ENCODE measurements at regions not wholly inside any gene's neighbourhood (a gene's known extent, or its start where the extent isn't known, plus 50 kb on each side); places are given as distances from the start of the nearest gene placed in this dataset.

DNA sequence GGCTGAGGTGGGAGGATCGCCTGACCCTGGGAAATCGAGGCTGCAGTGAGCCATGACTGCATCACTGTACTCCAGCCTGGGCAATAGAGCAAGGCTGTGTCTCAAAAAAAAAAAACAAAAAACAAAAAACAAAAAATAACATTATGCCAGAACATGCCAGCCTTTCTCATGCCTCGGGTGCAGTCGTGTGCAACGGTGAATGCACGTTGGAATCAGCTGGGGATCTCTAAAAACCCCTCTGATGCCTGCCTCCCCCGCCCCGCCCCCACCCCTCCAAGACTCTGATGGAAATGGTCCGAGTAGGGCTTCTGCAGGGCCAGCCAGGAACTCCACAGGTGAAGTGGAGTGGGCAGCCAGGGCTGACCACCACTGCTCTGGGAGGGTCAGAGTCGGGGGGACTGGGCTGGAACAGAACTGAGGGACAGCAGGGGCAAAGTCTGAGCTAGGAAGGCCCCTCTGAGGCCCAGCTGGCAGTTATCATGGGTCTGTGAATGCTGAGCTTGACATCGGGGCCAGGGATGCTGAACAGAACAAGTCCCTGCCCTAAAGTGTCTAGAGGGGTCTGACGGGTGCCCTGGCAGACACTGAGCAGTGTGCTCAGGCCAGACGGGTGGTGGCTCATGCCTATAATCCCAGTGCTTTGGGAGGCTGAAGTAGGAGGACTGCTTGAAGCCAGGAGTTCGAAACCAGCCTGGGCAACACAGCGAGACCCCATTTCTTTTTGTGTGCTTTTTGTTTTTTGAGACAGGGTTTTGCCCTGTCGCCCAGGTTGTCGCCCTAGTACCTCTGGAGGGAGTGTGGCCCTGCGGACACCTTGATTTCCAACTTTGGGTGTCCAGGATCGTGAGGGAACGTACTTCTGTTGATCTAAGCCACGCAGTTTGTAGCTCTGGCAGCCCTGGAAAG lies 193.4 kb upstream of the GSE1 start:
- H3K9me3 Mint-ChIP-seq (ENCODE audit: low read depth), result no peaks in the 10 kb centered on the region
- no peak for DNase-seq (ENCODE audit: low spot score, unreplicated experiment)
- H3K27ac Mint-ChIP-seq, result no peak overlapping the region
- TF ChIP-seq, protein P1, sequence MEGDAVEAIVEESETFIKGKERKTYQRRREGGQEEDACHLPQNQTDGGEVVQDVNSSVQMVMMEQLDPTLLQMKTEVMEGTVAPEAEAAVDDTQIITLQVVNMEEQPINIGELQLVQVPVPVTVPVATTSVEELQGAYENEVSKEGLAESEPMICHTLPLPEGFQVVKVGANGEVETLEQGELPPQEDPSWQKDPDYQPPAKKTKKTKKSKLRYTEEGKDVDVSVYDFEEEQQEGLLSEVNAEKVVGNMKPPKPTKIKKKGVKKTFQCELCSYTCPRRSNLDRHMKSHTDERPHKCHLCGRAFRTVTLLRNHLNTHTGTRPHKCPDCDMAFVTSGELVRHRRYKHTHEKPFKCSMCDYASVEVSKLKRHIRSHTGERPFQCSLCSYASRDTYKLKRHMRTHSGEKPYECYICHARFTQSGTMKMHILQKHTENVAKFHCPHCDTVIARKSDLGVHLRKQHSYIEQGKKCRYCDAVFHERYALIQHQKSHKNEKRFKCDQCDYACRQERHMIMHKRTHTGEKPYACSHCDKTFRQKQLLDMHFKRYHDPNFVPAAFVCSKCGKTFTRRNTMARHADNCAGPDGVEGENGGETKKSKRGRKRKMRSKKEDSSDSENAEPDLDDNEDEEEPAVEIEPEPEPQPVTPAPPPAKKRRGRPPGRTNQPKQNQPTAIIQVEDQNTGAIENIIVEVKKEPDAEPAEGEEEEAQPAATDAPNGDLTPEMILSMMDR (IDR thresholded peaks at IDR 0.05; ENCODE audit: unreplicated experiment), result no peak
- H3K27me3 Mint-ChIP-seq, result peaks cover 12% of the 10 kb centered on the region
- peaks cover 40% of the 10 kb centered on the region for H3K4me1 Mint-ChIP-seq (ENCODE audit: low read depth)
- H3K36me3 Mint-ChIP-seq (ENCODE audit: insufficient read depth), result no peaks in the 10 kb centered on the region
- H3K4me3 Mint-ChIP-seq (ENCODE audit: low read depth), result no peak overlapping the region

GRCh38 chr16:85420501-85421337 lies 192.4 kb upstream of the GSE1 start:
- Mint-ChIP-seq H3K4me1 (ENCODE audit: low read depth) (peaks cover 38% of the 10 kb centered on the region), H3K9me3 (ENCODE audit: low read depth) (no peaks in the 10 kb centered on the region), H3K36me3 (ENCODE audit: insufficient read depth) (no peaks in the 10 kb centered on the region), H3K4me3 (ENCODE audit: low read depth) (no peak overlapping the region), H3K27ac (peak overlapping the region; percentile 77), H3K27me3 (peaks cover 18% of the 10 kb centered on the region)
- TF ChIP-seq, protein P1 (IDR thresholded peaks at IDR 0.05; ENCODE audit: unreplicated experiment), result peak; percentile 100
- DNase-seq (ENCODE audit: low spot score, unreplicated experiment), result peak; percentile 54

GRCh38 chr16:85421338-85422195 lies 191.6 kb upstream of the GSE1 start:
- H3K27ac Mint-ChIP-seq, result peak overlapping the region; percentile 78
- peaks cover 38% of the 10 kb centered on the region for H3K4me1 Mint-ChIP-seq (ENCODE audit: low read depth)
- no peak overlapping the region for H3K4me3 Mint-ChIP-seq (ENCODE audit: low read depth)
- no peaks in the 10 kb centered on the region for H3K36me3 Mint-ChIP-seq (ENCODE audit: insufficient read depth)
- H3K9me3 Mint-ChIP-seq (ENCODE audit: low read depth), result no peaks in the 10 kb centered on the region
- DNase-seq (ENCODE audit: low spot score, unreplicated experiment), result no peak
- TF ChIP-seq, protein P1 (IDR thresholded peaks at IDR 0.05; ENCODE audit: unreplicated experiment), result no peak
- peaks cover 22% of the 10 kb centered on the region for H3K27me3 Mint-ChIP-seq

DNA sequence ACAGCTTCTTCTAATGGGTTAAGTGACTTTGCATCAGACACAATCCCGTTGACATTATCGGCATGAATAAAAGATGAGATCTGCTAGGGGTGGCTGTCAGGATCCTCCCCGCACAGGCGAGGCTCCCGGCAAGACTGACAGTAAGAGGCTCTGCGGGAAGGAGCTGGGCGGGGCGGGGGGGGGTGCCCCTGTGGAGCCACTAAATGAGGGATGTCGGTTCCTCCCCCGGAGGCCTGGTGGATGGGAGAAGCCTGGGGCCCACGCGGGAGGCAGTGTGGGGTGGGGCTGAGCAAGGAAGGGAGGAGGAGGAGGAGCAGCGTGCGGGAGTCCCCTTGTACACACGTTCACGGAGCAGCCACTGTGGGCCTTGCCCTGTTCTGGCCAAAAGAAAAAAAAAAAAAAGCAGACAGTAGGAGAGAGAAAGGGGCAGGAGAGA lies 190.9 kb upstream of the GSE1 start:
- Mint-ChIP-seq H3K9me3 (ENCODE audit: low read depth) (no peaks in the 10 kb centered on the region), H3K4me1 (ENCODE audit: low read depth) (peaks cover 38% of the 10 kb centered on the region), H3K4me3 (ENCODE audit: low read depth) (peak overlapping the region; percentile 61), H3K27me3 (peaks cover 22% of the 10 kb centered on the region), H3K36me3 (ENCODE audit: insufficient read depth) (no peaks in the 10 kb centered on the region), H3K27ac (peak overlapping the region; percentile 93)
- TF ChIP-seq, protein P1 (IDR thresholded peaks at IDR 0.05; ENCODE audit: unreplicated experiment), result no peak
- no peak for DNase-seq (ENCODE audit: low spot score, unreplicated experiment)
